ENCODE measurements at regions not wholly inside any gene's neighbourhood (a gene's known extent, or its start where the extent isn't known, plus 50 kb on each side); places are given as distances from the start of the nearest gene placed in this dataset.

DNA sequence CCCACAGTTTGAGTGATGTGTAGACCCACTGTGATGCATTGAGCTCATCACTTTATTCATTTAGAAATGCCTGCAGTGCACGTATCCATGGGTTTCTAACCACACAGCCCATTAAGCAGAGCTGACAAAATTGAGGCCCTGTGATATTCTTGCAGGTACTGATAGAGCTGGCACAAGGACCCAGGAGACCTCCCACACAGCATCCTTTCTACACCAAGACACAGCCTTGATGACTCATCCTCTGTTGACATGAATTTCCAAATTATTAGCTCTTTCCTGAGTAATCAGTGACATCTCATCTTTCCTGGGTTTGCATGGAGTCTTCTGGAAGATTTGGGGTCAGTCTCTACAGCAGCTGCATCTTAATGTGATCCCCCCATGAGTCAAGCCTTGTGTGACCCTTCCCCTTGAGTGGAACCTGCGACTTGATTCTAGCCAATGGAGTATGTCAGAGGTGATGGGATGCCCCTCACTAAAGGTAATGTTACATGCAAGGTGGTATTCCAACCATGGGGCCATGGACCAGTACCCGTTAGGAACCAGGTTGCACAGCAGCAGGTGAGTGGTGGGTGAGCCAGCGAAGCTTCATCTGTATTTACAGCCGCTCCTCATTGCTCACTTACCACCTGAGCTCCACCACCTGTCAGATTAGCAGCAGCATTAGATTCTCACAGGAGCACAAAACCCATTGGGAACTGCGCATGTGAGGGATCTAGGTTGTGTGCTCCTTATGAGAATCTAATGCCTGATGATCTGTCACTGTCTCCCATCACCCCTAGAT lies 181.1 kb upstream of the ARL4C start:
- peak; percentile 28 for DNase-seq (ENCODE audit: low spot score)

GRCh38 chr2:234676783-234677450 lies 180.0 kb upstream of the ARL4C start:
- DNase-seq (ENCODE audit: low spot score), result no peak

- no peak for DNase-seq (ENCODE audit: low spot score)
Measured at GRCh38 chr2:234676109-234676782, 179.4 kb upstream of the ARL4C start.

DNA sequence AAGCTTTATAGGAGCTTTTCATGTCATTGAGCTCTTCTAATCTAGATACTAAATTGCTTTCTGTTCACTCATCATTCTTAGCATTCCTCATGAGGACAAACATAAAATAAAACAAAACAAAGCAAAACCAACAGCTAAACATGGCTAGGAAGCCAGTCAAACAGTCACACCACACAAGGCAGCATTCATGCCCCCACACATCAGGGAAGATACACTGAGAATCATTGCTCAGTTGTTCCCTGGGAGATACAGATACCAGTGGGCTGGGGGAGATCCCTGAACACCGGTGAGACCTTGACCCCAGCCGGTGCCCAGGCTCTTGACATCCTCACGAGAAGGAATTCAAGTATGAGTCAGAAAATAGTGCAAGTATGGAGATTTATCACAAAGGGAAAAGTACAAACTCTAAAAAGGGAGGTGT lies 177.9 kb upstream of the ARL4C start:
- DNase-seq (ENCODE audit: low spot score), result peak; percentile 65

DNA sequence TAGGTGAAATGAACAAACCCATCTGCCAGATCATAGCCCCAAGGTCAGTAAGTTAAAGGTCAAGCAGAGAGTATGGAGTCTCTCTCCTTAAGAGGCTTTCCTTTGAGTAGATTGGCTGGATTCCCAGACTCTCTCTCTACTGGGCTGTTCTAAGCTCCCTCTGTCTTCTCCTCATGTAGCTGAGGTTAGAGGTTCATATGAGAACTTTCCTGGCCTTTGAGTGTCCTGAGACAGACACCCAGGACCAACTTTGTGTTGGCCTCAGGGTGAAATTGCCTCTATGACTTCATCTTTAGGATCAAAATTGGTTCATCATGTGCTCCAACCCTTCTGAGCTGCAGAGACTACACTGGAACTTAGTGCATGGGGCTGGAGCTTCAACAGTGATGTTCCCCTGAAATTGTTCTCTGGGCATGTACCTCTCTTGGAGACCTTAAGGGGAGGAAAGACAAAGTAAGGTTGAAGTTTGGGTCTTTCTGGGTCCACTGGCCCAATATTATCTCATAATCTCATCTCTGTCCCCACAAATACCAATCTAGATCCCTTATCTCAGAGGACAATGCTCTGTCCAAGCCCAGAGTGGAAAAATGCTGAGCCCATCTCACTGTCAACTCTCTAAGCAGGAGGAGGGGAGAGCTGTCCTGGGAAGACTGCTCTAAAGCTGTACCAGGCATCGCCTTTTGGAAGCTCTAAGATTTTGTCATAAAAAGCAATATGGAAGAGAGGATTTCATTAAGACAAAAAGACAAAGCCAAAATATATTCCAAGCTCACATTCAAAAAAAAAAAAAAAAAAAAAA lies 177.3 kb upstream of the ARL4C start:
- DNase-seq (ENCODE audit: low spot score), result no peak

GRCh38 chr2:234673501-234673900 lies 176.6 kb upstream of the ARL4C start:
- no peak for DNase-seq (ENCODE audit: low spot score)

GRCh38 chr2:234672498-234673150 lies 175.7 kb upstream of the ARL4C start:
- DNase-seq (ENCODE audit: low spot score), result no peak

- no peak for DNase-seq (ENCODE audit: low spot score)
Measured at GRCh38 chr2:234671716-234672115, 174.8 kb upstream of the ARL4C start.

DNA sequence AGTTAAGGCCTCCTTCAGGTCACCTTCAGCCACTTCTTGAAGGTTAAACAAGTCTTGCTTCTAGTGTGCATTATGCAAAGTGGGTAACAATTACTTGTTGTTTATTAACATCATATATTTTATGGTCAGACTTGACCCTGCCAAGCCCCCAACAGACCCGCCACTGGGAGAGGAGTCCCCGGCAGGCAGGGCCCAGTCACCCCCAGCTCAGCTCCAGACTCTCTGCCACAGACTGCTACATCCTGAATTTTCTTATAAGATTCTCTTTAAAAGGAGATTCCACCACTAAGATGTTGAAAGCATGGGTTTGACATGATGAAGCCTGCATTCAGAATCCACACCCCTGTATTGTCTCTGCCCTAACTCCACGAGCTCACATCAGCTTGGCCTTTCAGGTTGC lies 174.3 kb upstream of the ARL4C start:
- DNase-seq (ENCODE audit: low spot score), result no peak

GRCh38 chr2:234670806-234671205 lies 173.9 kb upstream of the ARL4C start:
- DNase-seq (ENCODE audit: low spot score), result no peak

- peak; percentile 43 for DNase-seq (ENCODE audit: low spot score)
Measured at GRCh38 chr2:234670052-234670451, 173.2 kb upstream of the ARL4C start.

GRCh38 chr2:234669621-234670020 lies 172.7 kb upstream of the ARL4C start:
- DNase-seq (ENCODE audit: low spot score), result no peak

DNA sequence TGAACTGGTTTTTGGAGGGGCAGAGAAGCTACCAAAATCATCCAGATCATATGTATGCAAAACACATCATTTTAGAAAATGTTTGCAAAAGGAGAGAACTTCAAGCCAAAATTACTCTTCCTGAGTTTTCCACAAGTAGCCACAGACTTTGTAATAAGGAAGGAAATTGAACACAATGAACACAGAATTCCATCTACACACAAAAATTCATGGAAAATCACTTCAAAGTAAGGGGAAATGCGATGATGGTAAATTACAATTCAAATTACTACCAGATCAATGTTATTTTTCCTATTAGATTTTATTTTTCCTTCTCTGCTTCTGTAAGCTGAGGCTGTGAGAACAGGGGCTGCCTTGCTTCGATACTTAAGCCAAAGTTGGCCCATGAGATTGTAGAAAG lies 172.1 kb upstream of the ARL4C start:
- DNase-seq (ENCODE audit: low spot score), result no peak

DNA sequence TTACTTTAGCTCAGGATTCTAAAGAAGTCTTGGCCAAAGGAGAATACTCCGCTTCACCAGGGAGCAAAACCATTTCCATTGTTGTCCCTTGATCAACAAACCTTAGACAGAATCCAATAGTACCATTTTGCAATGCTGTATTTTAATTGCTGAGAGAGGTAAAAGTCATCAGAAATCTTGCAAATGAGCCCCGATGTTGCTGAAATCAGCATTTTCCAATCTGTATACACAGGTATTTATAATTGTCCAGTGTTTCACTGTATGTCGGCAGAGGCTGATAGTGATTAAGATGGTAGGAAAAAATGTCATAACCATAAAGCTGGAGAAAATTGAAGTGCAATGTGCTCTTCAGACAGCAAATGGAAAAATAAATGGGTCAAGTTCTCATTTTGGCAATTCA lies 170.0 kb upstream of the ARL4C start:
- DNase-seq (ENCODE audit: low spot score), result no peak

DNA sequence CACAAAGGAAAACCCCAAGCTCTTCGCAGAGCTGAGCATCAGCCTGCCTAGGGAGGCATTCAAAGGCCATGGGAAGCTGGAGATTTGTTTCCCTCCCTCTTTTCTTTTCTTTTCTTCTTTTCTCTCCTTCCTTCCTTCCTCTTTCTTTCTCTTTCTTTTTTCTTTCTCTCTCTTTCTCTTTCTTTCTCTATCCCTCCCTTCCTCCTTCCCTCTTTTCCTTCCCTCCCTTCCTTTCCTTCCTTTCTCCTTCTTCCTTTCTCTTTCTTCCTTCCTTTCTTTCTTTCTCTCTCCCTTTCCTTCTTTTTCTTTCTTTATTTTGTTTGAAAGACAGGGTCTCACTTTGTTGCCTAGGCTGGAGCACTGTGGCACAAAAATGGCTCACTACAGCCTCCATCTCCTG lies 168.4 kb upstream of the ARL4C start:
- DNase-seq (ENCODE audit: low spot score), result no peak

DNA sequence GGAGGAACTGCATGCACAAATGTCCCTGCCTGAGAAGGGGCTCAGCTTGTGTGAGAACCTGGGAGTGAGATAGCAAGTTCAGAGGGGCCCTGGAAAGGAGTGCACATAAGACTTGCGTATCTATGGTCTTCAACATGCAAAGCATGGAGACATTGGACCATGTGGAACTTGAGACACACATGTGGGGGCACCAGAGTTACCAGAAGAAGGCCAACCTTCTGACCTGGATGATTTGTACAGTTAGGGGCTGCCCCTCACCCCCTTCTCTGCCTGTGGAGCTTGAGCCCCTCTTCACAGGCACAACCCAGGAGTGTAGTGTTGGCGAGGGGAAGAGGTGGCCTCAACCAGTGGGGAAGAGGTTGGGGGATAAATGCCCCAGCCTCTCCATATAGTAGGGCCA lies 165.0 kb upstream of the ARL4C start:
- DNase-seq (ENCODE audit: low spot score), result no peak

DNA sequence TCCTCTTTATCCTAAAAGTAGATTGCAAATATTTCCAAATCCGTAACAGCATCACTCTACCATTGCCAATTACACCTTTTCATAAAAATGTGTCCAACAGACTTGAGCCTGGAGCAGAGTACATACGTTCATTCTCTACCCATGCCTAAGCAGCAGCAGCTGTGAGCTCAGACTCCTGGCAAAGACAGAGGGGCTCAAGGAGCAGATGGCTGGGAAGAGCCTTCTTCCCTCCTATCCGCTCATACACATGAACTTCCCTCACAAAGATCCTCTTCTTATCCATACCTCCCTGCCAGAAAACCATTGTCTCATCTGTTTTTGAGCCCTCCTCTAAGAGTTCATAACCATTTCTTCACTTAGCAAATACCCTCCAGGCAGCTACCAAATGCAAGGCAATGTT lies 164.3 kb upstream of the ARL4C start:
- DNase-seq (ENCODE audit: low spot score), result no peak

DNA sequence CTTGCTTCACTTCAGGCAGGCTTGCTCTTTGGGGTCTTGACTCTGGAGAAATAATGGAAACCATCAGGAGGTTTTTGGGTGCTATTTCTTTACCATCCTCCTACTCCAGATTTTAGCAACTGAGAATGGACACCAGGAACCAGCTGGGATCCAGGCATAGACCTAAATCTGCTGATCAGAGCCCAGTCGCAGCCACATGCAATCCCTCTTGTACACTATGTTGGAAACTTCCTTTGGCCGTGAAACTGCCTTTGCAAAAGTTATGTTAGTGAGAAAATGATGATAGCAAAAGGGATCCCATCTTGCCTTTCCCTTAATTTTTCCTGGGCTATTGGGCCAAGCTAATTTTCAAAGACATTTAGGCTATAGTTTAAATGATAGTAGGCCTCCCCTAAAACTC lies 158.8 kb upstream of the ARL4C start:
- no peak for DNase-seq (ENCODE audit: low spot score)

- no peak for DNase-seq (ENCODE audit: low spot score)
Measured at GRCh38 chr2:234650911-234651310, 154.0 kb upstream of the ARL4C start.

DNA sequence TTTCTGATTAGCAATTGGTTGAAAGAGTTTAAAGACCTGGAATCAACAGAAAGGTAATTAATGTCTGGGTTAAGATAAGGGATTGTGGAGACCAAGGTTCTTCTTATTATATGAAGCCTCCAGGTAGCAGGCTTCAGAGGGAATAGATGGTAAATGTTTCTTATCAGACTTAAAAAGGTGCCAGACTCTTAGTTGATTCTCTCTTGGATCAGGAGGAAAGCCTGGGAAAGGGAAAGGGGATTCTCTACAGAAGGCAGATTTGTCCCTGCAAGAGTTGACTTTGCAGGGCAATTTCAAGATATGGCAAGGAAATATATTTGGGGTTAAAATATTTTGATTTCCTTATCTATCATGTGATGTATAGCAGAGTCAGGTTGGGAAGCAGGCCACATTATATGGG lies 153.1 kb upstream of the ARL4C start:
- no peak for DNase-seq (ENCODE audit: low spot score)

DNA sequence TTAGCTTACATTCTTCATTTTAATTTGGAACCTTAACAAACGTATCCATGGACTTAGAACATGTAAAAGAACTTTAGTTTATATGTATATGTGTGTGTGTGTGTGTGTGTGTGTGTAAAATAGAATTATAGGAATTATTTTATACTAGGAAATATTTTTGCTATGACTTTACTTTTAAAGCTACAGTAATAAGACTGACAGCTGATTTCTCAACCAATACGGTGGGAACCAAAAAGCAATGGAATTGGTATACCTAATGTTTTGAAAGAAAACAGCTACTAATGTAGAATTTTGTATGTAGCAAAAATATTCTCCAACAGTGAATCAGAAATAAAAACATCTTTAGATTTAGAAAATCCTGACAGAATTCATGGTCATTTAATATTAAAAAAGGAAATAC lies 146.5 kb upstream of the ARL4C start:
- no peak for DNase-seq (ENCODE audit: low spot score)

DNA sequence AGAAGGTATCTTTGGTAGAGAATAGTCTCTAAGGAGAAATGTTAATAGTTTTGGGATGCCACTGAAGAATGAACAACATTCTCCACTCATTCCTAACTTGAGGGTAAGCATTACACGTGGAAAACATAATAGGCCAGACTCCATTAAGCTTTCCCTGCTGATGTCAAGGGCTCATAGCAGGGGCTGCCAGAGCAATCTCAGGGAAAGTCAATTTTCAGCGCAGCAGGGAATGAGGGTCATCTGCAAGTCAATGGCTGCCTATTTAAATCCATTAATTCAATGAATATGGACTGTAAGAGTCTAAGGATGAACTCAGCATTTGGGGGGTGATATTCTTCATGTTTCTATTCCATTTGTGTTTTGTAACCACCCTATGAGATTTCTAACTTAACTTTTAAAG lies 144.2 kb upstream of the ARL4C start:
- no peak for DNase-seq (ENCODE audit: low spot score)
